ENCODE measurements at regions not wholly inside any gene's neighbourhood (a gene's known extent, or its start where the extent isn't known, plus 50 kb on each side); places are given as distances from the start of the nearest gene placed in this dataset.

GRCh38 chr3:103705641-103706040 is 1270.8 kb downstream of the ZPLD1 start:
- TF ChIP-seq NBN (IDR thresholded peaks at IDR 0.05) (no peak), MAX (IDR thresholded peaks at IDR 0.05; ENCODE audit: low read depth, low read length) (no peak)
